ENCODE measurements at regions not wholly inside any gene's neighbourhood (a gene's known extent, or its start where the extent isn't known, plus 50 kb on each side); places are given as distances from the start of the nearest gene placed in this dataset.

DNA sequence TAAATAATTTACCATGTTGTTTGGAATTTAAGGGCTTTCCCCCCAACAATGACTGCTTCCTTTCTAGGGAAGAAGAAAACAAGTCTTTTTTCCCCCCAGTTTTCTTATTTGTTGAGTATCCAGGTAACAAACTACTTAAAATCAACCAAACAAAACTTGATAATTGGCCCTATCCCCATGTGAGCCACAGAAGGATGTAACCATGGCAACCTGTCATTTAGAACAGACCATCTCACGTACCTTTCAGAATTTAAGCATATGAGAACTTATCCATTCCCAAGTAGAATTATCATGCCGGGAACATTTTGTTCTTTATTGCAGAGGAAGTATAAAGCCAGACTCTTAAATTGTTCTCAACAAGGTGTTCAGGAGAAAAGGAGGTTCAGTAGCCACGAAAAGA lies 392.3 kb downstream of the CETN3 start:
- TF ChIP-seq, protein P1, sequence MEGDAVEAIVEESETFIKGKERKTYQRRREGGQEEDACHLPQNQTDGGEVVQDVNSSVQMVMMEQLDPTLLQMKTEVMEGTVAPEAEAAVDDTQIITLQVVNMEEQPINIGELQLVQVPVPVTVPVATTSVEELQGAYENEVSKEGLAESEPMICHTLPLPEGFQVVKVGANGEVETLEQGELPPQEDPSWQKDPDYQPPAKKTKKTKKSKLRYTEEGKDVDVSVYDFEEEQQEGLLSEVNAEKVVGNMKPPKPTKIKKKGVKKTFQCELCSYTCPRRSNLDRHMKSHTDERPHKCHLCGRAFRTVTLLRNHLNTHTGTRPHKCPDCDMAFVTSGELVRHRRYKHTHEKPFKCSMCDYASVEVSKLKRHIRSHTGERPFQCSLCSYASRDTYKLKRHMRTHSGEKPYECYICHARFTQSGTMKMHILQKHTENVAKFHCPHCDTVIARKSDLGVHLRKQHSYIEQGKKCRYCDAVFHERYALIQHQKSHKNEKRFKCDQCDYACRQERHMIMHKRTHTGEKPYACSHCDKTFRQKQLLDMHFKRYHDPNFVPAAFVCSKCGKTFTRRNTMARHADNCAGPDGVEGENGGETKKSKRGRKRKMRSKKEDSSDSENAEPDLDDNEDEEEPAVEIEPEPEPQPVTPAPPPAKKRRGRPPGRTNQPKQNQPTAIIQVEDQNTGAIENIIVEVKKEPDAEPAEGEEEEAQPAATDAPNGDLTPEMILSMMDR (IDR thresholded peaks at IDR 0.05; ENCODE audit: poor library complexity) = no peak
- no peak for TF ChIP-seq EZH2phosphoT487 (IDR thresholded peaks at IDR 0.05; ENCODE audit: low read depth, severe bottlenecking, unreplicated experiment)
